ENCODE measurements at regions not wholly inside any gene's neighbourhood (a gene's known extent, or its start where the extent isn't known, plus 50 kb on each side); places are given as distances from the start of the nearest gene placed in this dataset.

DNA sequence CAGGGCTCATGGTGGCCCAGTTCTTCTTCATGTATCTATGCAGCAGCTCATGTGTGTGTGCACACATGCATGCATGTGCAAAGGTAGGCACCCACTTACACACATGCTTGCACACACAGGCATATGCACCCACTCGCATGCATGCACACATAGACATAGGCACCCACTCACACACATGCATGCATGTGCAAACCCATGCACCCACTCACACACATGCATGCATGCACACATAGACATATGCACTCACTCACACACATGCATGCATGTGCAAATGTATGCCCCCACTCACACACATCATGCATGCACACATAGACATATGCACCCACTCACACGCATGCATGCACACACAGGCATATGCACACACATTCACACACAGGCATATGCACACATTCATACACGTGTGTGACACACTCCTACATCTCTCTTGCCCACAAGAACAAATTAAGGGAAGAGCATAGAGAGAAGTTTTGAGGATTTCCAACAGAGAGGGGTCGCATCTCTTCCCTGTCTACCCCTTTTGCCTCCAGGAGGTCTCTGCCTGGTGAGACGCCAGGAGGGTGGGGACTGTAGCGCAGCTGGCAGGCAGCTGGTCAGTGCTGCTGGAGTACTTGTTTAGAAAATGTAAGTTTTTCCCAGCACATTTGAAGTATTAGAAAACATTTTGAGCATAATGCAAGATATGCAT, 63.9 kb upstream of the ARHGEF7 start:
- no peak for DNase-seq
- 79 to 84% methylated on average over 6 of the region's 6 CpGs for WGBS, 2 donors
- Histone ChIP-seq H3K27ac (ENCODE audit: low read depth in 1 of 2, low read length in 2 of 2) (no peak overlapping the region), H3K9me3 (ENCODE audit: control insufficient read depth, low read length) (no peaks in the 10 kb centered on the region), H3K36me3 (ENCODE audit: control insufficient read depth in 1 of 2, insufficient read depth in 2 of 2, low read length in 1 of 2) (no peaks in the 10 kb centered on the region), H3K4me3 (ENCODE audit: low read length in 2 of 2) (no peak overlapping the region), H3K4me1 (ENCODE audit: control insufficient read depth in 1 of 2, insufficient read depth in 2 of 2, low read length in 2 of 2) (no peaks in the 10 kb centered on the region), H3K27me3 (ENCODE audit: control insufficient read depth in 1 of 2, insufficient read depth in 2 of 2, low read length in 1 of 2) (no peaks in the 10 kb centered on the region)
- ATAC-seq (ENCODE audit: low FRiP score) = peak; percentile 36
- intact Hi-C loops (cut with DNase I) = loop anchor here in 1 of 2 donors (2.0 kb wide), 1 partner anchor 136 kb away; the partner anchor contains the start of gene ANKRD10

- intact Hi-C loops (cut with DNase I) = loop anchor here in 1 of 2 donors (1.0 to 2.0 kb wide), 2 partner anchors 106 to 136 kb away; partner anchors contain the start of gene ANKRD10
- no peak for DNase-seq
- Histone ChIP-seq H3K4me1 (ENCODE audit: control insufficient read depth in 1 of 2, insufficient read depth in 2 of 2, low read length in 2 of 2) (no peaks in the 10 kb centered on the region), H3K9me3 (ENCODE audit: control insufficient read depth, low read length) (no peaks in the 10 kb centered on the region), H3K36me3 (ENCODE audit: control insufficient read depth in 1 of 2, insufficient read depth in 2 of 2, low read length in 1 of 2) (no peaks in the 10 kb centered on the region), H3K27me3 (ENCODE audit: control insufficient read depth in 1 of 2, insufficient read depth in 2 of 2, low read length in 1 of 2) (no peaks in the 10 kb centered on the region), H3K27ac (ENCODE audit: low read depth in 1 of 2, low read length in 2 of 2) (no peak overlapping the region), H3K4me3 (ENCODE audit: low read length in 2 of 2) (no peak overlapping the region)
- no peak for ATAC-seq (ENCODE audit: low FRiP score)
- 40 to 43% methylated on average over 4 of the region's 4 CpGs for WGBS, 2 donors
Measured at GRCh38 chr13:111050539-111050879, 64.6 kb upstream of the ARHGEF7 start.

GRCh38 chr13:111049791-111050538, 65.1 kb upstream of the ARHGEF7 start:
- intact Hi-C loops (cut with DNase I) = loop anchor here (1.0 to 5.0 kb wide), 4 partner anchors 38 to 135 kb away; partner anchors contain the start of gene ANKRD10 (in 1 of the 2)
- Histone ChIP-seq H3K4me1 (ENCODE audit: control insufficient read depth in 1 of 2, insufficient read depth in 2 of 2, low read length in 2 of 2) (no peaks in the 10 kb centered on the region), H3K27ac (ENCODE audit: low read depth in 1 of 2, low read length in 2 of 2) (no peak overlapping the region), H3K9me3 (ENCODE audit: control insufficient read depth, low read length) (no peaks in the 10 kb centered on the region), H3K4me3 (ENCODE audit: low read length in 2 of 2) (no peak overlapping the region), H3K27me3 (ENCODE audit: control insufficient read depth in 1 of 2, insufficient read depth in 2 of 2, low read length in 1 of 2) (no peaks in the 10 kb centered on the region), H3K36me3 (ENCODE audit: control insufficient read depth in 1 of 2, insufficient read depth in 2 of 2, low read length in 1 of 2) (no peaks in the 10 kb centered on the region)
- 77 to 81% methylated on average over 19 of the region's 19 CpGs for WGBS, 2 donors
- DNase-seq (peak in 1 of 2 donors; percentile 77), ATAC-seq (ENCODE audit: low FRiP score) (peak; percentile 35)

GRCh38 chr13:111048387-111048786, 66.7 kb upstream of the ARHGEF7 start:
- Histone ChIP-seq H3K36me3 (ENCODE audit: control insufficient read depth in 1 of 2, insufficient read depth in 2 of 2, low read length in 1 of 2) (no peaks in the 10 kb centered on the region), H3K27me3 (ENCODE audit: control insufficient read depth in 1 of 2, insufficient read depth in 2 of 2, low read length in 1 of 2) (no peaks in the 10 kb centered on the region), H3K4me1 (ENCODE audit: control insufficient read depth in 1 of 2, insufficient read depth in 2 of 2, low read length in 2 of 2) (no peaks in the 10 kb centered on the region), H3K9me3 (ENCODE audit: control insufficient read depth, low read length) (no peaks in the 10 kb centered on the region), H3K4me3 (ENCODE audit: low read length in 2 of 2) (no peak overlapping the region), H3K27ac (ENCODE audit: low read depth in 1 of 2, low read length in 2 of 2) (no peak overlapping the region)
- intact Hi-C loops (cut with DNase I) = loop anchor here (5.0 kb wide), 2 partner anchors 36 to 106 kb away; no protein-coding TSS in a partner anchor
- WGBS, 2 donors = 91% methylated on average over 8 of the region's 8 CpGs
- ATAC-seq (ENCODE audit: low FRiP score) = no peak
- DNase-seq = no peak

GRCh38 chr13:111047326-111047725, 67.8 kb upstream of the ARHGEF7 start:
- 71 to 78% methylated on average over 5 of the region's 5 CpGs for WGBS, 2 donors
- intact Hi-C loops (cut with DNase I) = loop anchor here (5.0 kb wide), 2 partner anchors 35 to 105 kb away; no protein-coding TSS in a partner anchor
- Histone ChIP-seq H3K4me3 (ENCODE audit: low read length in 2 of 2) (no peak overlapping the region), H3K4me1 (ENCODE audit: control insufficient read depth in 1 of 2, insufficient read depth in 2 of 2, low read length in 2 of 2) (no peaks in the 10 kb centered on the region), H3K27me3 (ENCODE audit: control insufficient read depth in 1 of 2, insufficient read depth in 2 of 2, low read length in 1 of 2) (no peaks in the 10 kb centered on the region), H3K27ac (ENCODE audit: low read depth in 1 of 2, low read length in 2 of 2) (no peak overlapping the region), H3K36me3 (ENCODE audit: control insufficient read depth in 1 of 2, insufficient read depth in 2 of 2, low read length in 1 of 2) (no peaks in the 10 kb centered on the region), H3K9me3 (ENCODE audit: control insufficient read depth, low read length) (no peaks in the 10 kb centered on the region)
- DNase-seq = no peak
- ATAC-seq (ENCODE audit: low FRiP score) = no peak

DNA sequence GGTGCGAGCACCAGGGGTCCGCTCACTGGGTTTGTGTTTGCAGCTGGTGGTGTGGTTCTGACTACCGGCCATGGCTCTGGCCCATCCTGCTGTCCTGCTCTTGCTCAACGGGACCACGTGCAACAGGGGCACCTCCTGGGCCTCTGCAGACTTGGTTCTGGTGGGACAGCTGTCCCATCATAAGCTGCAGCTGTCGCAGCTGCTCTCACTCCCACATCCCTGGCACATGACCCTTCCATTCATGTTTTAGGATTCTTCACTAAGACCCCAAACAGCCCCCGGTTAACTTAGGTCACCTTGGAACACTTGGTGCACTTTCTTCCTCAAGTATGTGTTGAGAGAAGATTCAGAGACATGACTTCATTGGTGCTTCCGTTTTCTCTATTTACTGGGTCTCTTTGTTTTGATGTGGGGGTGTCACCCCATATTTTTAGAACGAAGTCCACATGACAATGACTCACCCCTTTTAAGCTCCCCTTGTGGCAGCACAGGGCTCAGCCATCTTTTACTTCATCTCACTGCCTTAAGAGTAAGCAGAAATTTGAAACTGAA, 68.4 kb upstream of the ARHGEF7 start:
- Histone ChIP-seq H3K9me3 (ENCODE audit: control insufficient read depth, low read length) (no peaks in the 10 kb centered on the region), H3K27ac (ENCODE audit: low read depth in 1 of 2, low read length in 2 of 2) (no peak overlapping the region), H3K27me3 (ENCODE audit: control insufficient read depth in 1 of 2, insufficient read depth in 2 of 2, low read length in 1 of 2) (no peaks in the 10 kb centered on the region), H3K4me3 (ENCODE audit: low read length in 2 of 2) (no peak overlapping the region), H3K4me1 (ENCODE audit: control insufficient read depth in 1 of 2, insufficient read depth in 2 of 2, low read length in 2 of 2) (no peaks in the 10 kb centered on the region), H3K36me3 (ENCODE audit: control insufficient read depth in 1 of 2, insufficient read depth in 2 of 2, low read length in 1 of 2) (no peaks in the 10 kb centered on the region)
- DNase-seq (peak in 1 of 2 donors; percentile 62), ATAC-seq (ENCODE audit: low FRiP score) (no peak)
- intact Hi-C loops (cut with DNase I) = loop anchor here (5.0 kb wide), 2 partner anchors 34 to 104 kb away; no protein-coding TSS in a partner anchor
- 57 to 59% methylated on average over 9 of the region's 9 CpGs for WGBS, 2 donors

DNA sequence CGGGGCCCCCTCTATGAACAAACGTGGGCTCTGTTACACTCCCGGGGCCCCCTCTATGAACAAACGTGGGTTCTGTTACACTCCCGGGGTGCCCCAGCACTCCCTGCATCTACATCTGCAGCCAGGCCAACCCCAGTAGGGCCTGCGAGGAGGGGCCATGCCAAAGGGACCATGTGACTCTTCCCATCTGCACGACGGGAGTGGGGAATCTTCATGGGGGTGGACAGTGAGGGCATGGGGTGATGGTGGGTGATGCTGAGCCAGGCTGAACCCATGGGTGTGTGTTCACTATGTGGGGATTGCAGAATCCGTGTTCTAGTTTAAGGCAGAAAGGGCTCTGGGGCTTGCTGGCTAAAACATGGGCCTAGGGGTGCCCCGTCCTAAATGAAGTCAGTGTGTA, 69.9 kb upstream of the ARHGEF7 start:
- Histone ChIP-seq H3K27me3 (ENCODE audit: control insufficient read depth in 1 of 2, insufficient read depth in 2 of 2, low read length in 1 of 2) (no peaks in the 10 kb centered on the region), H3K36me3 (ENCODE audit: control insufficient read depth in 1 of 2, insufficient read depth in 2 of 2, low read length in 1 of 2) (no peaks in the 10 kb centered on the region), H3K4me1 (ENCODE audit: control insufficient read depth in 1 of 2, insufficient read depth in 2 of 2, low read length in 2 of 2) (no peaks in the 10 kb centered on the region), H3K27ac (ENCODE audit: low read depth in 1 of 2, low read length in 2 of 2) (no peak overlapping the region), H3K9me3 (ENCODE audit: control insufficient read depth, low read length) (no peaks in the 10 kb centered on the region), H3K4me3 (ENCODE audit: low read length in 2 of 2) (no peak overlapping the region)
- ATAC-seq (ENCODE audit: low FRiP score) = no peak
- intact Hi-C loops (cut with DNase I) = loop anchor here (5.0 kb wide), 2 partner anchors 33 to 103 kb away; no protein-coding TSS in a partner anchor
- 96% methylated on average over 10 of the region's 10 CpGs for WGBS, 2 donors
- no peak for DNase-seq

GRCh38 chr13:111044087-111044830, 70.9 kb upstream of the ARHGEF7 start:
- intact Hi-C loops (cut with DNase I) = no loop called here
- no peaks in the 10 kb centered on the region for H3K27me3 ChIP-seq (ENCODE audit: control insufficient read depth in 1 of 2, insufficient read depth in 2 of 2, low read length in 1 of 2)
- WGBS, 2 donors = 92 to 95% methylated on average over 19 of the region's 19 CpGs

More at GRCh38 chr13:111044087-111044830, 70.9 kb upstream of the ARHGEF7 start:
- H3K27ac ChIP-seq (ENCODE audit: low read depth in 1 of 2, low read length in 2 of 2) = no peak overlapping the region
- no peaks in the 10 kb centered on the region for H3K4me1 ChIP-seq (ENCODE audit: control insufficient read depth in 1 of 2, insufficient read depth in 2 of 2, low read length in 2 of 2)
- no peak for DNase-seq
- H3K36me3 ChIP-seq (ENCODE audit: control insufficient read depth in 1 of 2, insufficient read depth in 2 of 2, low read length in 1 of 2) = no peaks in the 10 kb centered on the region
- H3K9me3 ChIP-seq (ENCODE audit: control insufficient read depth, low read length) = no peaks in the 10 kb centered on the region
- ATAC-seq (ENCODE audit: low FRiP score) = no peak
- no peak overlapping the region for H3K4me3 ChIP-seq (ENCODE audit: low read length in 2 of 2)

All from aorta (tissue), 5 donors.